ENCODE measurements at regions not wholly inside any gene's neighbourhood (a gene's known extent, or its start where the extent isn't known, plus 50 kb on each side); places are given as distances from the start of the nearest gene placed in this dataset.

- H3K27me3 ChIP-seq (ENCODE audit: low read depth), result no peaks in the 10 kb centered on the region
- H3K4me1 ChIP-seq, result no peaks in the 10 kb centered on the region
- TF ChIP-seq CTCF (IDR thresholded peaks at IDR 0.05), result no peak
- intact Hi-C loops (cut with DNase I), result no loop called here
- no peak overlapping the region for H3K4me3 ChIP-seq
- H3K27ac ChIP-seq, result no peak overlapping the region
- no peaks in the 10 kb centered on the region for H3K36me3 ChIP-seq
- ATAC-seq (no peak), DNase-seq (no peak)
- H3K9me3 ChIP-seq, result no peaks in the 10 kb centered on the region
Observed at GRCh38 chr20:19099596-19100545, 112.6 kb upstream of the SLC24A3 start.

GRCh38 chr20:19100975-19101374, 111.5 kb upstream of the SLC24A3 start:
- Histone ChIP-seq H3K27ac (no peak overlapping the region), H3K27me3 (ENCODE audit: low read depth) (no peaks in the 10 kb centered on the region), H3K36me3 (no peaks in the 10 kb centered on the region), H3K4me1 (no peaks in the 10 kb centered on the region), H3K4me3 (no peak overlapping the region), H3K9me3 (no peaks in the 10 kb centered on the region)
- no peak for DNase-seq
- intact Hi-C loops (cut with DNase I), result no loop called here
- TF ChIP-seq CTCF (IDR thresholded peaks at IDR 0.05), result no peak
- no peak for ATAC-seq

- DNase-seq, result no peak
- H3K9me3 ChIP-seq, result no peaks in the 10 kb centered on the region
- no peaks in the 10 kb centered on the region for H3K27me3 ChIP-seq (ENCODE audit: low read depth)
- ATAC-seq, result no peak
- TF ChIP-seq CTCF (IDR thresholded peaks at IDR 0.05), result no peak
- intact Hi-C loops (cut with DNase I), result no loop called here
- H3K27ac ChIP-seq, result no peak overlapping the region
- H3K4me1 ChIP-seq, result no peaks in the 10 kb centered on the region
- H3K36me3 ChIP-seq, result no peaks in the 10 kb centered on the region
- no peak overlapping the region for H3K4me3 ChIP-seq
Observed at GRCh38 chr20:19104186-19104585, 108.3 kb upstream of the SLC24A3 start.

GRCh38 chr20:19108155-19108554, 104.3 kb upstream of the SLC24A3 start:
- Histone ChIP-seq H3K27me3 (ENCODE audit: low read depth) (no peaks in the 10 kb centered on the region), H3K4me1 (no peaks in the 10 kb centered on the region), H3K27ac (no peak overlapping the region), H3K9me3 (no peaks in the 10 kb centered on the region), H3K36me3 (no peaks in the 10 kb centered on the region), H3K4me3 (no peak overlapping the region)
- no peak for TF ChIP-seq CTCF (IDR thresholded peaks at IDR 0.05)
- intact Hi-C loops (cut with DNase I), result no loop called here
- no peak for DNase-seq
- ATAC-seq, result no peak

- Histone ChIP-seq H3K27me3 (ENCODE audit: low read depth) (no peaks in the 10 kb centered on the region), H3K27ac (no peak overlapping the region), H3K36me3 (no peaks in the 10 kb centered on the region), H3K4me3 (no peak overlapping the region), H3K9me3 (no peaks in the 10 kb centered on the region), H3K4me1 (no peaks in the 10 kb centered on the region)
- DNase-seq (no peak), ATAC-seq (no peak)
- intact Hi-C loops (cut with DNase I), result no loop called here
- no peak for TF ChIP-seq CTCF (IDR thresholded peaks at IDR 0.05)
Observed at GRCh38 chr20:19110285-19110684, 102.2 kb upstream of the SLC24A3 start.
